Embryonic facial prominence (tissue), 1 donor: ENCODE measurements at regions not wholly inside any gene's neighbourhood (a gene's known extent, or its start where the extent isn't known, plus 50 kb on each side); places are given as distances from the start of the nearest gene placed in this dataset.
"Not testable (repeated sequence)": the region's sequence is repeated elsewhere in the genome, so short reads cannot be mapped to it uniquely, and the experiment has no call there.

Experiments used
- DNase-seq: peaks from one replicate; pipeline ENCODE4 v3.0.0-alpha.2; 2016; ENCODE audit errors: extremely low spot score

DNA sequence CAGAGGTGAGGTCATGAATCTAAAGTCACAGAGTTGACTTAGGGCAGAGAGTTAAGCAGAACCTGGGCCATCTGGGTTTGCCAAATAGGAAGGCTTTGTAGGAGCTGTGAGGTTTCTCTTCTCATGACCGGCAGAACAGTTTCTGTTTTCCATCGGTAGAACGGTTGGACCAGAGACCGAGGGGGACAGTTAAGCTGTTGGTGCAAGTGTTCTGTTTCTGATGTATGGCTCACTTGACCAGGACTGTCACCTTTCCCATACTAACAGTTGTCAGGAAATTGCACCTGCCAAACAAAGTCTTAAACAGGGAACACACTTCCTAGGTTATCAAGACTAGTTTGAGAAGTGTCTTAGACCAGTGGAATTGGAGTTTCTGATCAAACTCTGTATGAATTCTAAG is 158.3 kb downstream of the PDCD6IP start:
- DNase-seq, result no peak

DNA sequence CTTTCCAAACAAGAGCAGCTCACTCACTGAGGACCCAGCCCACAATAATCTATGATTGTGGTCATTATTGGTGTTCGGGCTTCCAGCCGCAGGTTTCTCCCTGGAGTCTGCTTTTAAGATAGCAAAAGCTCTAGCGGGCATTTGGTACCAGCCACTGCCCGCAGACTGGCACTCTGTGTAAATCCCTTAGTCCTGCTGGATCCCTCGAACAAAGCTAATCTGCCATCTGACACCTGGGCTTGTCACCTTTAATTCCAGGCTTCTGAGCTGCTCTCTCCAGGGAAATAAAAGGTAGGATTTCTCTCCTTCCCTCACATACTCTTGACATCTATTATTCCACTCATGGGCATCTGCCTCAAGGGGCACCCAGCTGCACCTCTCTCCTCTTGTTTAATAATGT is 158.7 kb downstream of the PDCD6IP start:
- DNase-seq, result no peak

GRCh38 chr3:33958661-33959060 is 160.2 kb downstream of the PDCD6IP start:
- DNase-seq, result no peak

- no peak for DNase-seq
Observed at GRCh38 chr3:33962396-33962795, 164.0 kb downstream of the PDCD6IP start.

- not testable (repeated sequence) for DNase-seq
Observed at GRCh38 chr3:33970180-33970579, 171.8 kb downstream of the PDCD6IP start.

DNA sequence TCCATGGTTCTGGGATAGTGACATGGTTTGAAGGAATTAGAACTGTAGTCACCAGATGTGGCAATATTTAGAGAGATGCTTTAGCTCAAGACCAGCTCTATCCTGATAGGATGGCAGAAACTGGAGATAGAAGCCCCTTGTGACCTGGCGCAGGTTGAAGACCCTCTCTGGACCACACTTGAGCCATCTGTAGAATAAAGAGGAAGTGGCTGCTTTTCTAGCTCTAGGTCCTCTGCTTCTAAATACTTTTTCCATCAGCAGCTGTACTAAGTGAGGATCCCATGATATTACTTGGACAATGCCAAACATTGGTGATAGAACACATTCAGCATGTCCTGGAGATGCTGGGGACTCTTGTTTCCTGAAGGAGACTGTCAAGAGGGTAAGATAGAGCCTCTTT is 172.6 kb downstream of the PDCD6IP start:
- DNase-seq, result no peak

DNA sequence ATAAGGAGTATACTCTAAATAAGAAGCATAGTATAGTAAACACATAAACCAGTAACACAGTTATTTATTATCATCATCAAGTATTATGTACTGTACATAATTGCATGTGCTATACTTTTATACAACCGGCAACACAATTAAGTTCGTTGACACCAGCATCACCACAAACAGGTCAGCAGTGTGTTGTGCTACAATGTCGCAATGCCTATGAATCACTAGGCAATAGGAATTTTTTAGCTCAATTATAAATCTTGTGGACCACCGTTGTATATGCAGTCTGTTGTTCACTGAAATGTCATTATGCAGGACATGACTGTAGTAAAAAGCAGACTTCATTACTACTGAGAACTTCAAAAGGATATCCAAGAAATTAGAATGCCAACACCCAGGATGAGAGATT is 177.0 kb downstream of the PDCD6IP start:
- no peak for DNase-seq

DNA sequence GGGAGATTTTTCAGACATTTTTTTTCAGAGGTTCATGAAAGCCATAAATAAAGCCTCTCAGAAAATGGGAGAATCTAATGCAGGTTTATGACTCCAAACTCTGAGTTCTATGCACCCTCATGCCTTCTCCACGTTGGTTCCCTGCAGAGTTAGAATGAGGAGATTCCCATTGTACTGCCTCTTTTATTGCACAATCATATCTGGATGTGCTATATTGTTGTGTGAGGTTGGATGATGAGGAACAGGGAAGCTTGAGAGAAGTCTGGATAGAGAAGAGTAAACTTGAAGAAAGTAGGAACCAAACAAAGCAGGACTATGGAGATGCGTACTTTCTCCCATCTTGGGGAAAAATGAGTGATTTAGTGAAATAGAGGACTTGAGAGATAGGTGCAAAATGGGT is 178.8 kb downstream of the PDCD6IP start:
- no peak for DNase-seq

DNA sequence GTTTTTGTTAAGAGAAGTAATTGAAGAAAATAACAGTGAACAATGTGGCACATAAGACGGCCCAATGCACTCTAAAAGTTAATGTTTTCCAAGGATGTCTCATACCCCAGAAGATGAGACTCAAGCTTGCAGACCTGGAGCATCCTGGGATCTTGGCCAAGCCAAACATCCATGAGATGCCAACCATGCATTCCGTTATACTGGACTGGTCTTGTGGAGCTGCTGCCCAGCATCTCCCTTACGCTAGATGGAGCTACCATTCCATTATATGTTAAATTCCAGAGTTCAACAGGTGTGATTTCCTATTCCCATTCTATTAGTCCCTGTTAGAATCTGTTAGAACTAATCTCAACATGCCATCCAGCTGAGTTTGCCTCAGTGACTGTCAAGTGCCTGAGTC is 181.8 kb downstream of the PDCD6IP start:
- DNase-seq, result no peak

DNA sequence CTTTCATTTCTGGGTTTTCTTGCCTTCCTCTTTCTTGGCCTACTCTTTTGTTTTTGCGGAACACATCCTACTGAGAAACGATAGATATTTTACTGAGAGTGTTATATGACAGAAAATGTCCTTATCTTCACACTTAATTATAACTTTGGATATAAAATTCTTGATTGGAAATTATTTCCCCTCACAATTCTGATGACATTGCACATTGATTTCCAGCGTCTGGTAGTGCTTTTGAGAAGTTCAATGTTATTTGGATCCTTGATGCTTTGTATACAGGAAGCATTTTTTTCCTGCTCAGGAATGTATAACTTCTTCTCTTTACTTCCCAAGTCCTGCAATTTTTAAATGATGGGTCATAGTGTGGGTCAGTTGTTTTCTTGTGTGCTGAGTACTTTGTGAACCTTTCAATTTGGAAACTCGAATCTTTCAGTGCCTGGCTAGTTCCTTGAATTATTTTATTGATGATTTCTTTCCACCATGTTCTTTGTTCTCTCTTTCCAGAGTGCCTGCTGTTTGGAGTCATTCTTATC is 183.9 kb downstream of the PDCD6IP start:
- no peak for DNase-seq

- not testable (repeated sequence) for DNase-seq
Observed at GRCh38 chr3:33982949-33983348, 184.5 kb downstream of the PDCD6IP start.

- DNase-seq, result no peak
Observed at GRCh38 chr3:33989229-33989628, 190.8 kb downstream of the PDCD6IP start.

DNA sequence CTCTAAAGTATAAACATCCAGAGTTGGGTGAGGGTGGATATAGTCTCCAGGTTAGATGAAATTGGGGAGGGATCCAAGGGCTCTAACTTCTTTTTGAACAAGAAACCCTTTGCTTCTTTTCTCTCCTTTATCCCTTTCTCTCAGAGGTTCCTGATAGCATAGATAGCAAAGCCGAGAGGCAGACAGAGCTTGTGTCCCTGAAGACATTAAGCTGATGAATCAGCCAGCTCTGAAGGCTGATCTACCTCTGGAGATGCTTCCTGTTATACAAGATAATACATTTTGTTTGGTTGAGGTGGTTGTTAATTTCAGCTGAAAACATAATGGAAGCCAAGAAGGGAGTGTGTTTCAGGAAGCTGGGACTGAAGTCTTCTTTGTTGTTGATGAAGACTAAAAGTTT is 193.2 kb downstream of the PDCD6IP start:
- no peak for DNase-seq

- DNase-seq, result no peak
Observed at GRCh38 chr3:33993631-33994030, 195.2 kb downstream of the PDCD6IP start.

DNA sequence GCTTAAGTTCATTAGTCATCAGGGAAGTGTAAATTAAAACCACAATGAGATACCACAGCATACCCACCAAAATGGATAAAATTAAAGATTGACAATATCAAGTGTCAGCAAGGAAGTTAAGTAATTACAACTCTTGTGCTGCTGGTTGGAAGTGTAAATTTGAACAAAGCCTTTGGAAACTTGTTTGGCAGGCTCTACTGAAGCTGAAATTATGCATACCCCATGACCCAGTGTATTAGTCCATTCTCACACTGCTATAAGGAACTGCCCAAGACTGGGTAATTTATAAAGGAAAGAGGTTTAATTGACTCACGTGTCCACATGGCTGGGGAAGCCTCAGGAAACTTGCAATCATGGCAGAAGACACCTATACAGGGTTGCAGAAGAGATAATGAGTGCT is 196.1 kb downstream of the PDCD6IP start:
- DNase-seq, result no peak

GRCh38 chr3:34000301-34000700 is 201.9 kb downstream of the PDCD6IP start:
- no peak for DNase-seq

DNA sequence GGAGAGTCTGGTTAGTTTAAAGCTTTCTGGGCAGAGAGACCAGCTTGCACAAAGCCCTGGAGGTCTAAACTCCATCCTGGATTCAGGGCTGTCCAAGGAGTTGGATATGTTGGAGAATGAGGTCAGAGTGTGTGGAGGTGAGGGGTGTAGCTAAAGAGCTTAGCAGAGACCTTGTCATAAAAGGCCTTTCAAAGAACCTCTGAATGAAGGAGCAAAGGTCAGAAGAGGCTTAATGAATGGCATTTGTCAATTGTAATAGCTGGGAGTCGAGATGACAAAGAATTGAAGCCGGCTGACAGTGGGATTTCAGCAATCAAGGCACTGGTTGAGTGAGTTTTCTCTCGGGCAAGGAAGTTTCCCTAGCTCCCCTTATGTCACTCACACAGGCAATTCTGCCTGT is 202.6 kb downstream of the PDCD6IP start:
- no peak for DNase-seq

GRCh38 chr3:34001990-34002389 is 203.6 kb downstream of the PDCD6IP start:
- DNase-seq, result no peak

- no peak for DNase-seq
Observed at GRCh38 chr3:34002569-34003100, 204.2 kb downstream of the PDCD6IP start.

DNA sequence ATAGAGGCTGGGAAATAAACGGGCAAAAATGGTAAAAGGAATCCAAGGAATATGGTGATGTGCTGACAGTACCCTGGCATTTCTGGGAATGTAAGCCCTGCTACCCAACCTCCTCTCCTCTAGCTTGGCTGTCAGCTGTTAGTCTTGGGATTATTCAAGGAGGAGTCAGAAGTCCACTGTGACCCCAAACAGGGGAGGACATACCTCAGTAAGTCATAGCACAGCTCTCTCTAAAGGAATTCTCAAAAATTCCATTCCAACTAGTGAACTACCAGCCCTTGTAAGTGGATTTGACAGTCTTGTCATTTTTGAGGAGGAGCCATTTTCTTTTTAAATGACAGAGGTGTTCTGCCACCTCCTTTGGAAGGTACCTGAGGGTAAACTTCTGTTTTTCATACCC is 207.5 kb downstream of the PDCD6IP start:
- no peak for DNase-seq

- no peak for DNase-seq
Observed at GRCh38 chr3:34008191-34008590, 209.8 kb downstream of the PDCD6IP start.

DNA sequence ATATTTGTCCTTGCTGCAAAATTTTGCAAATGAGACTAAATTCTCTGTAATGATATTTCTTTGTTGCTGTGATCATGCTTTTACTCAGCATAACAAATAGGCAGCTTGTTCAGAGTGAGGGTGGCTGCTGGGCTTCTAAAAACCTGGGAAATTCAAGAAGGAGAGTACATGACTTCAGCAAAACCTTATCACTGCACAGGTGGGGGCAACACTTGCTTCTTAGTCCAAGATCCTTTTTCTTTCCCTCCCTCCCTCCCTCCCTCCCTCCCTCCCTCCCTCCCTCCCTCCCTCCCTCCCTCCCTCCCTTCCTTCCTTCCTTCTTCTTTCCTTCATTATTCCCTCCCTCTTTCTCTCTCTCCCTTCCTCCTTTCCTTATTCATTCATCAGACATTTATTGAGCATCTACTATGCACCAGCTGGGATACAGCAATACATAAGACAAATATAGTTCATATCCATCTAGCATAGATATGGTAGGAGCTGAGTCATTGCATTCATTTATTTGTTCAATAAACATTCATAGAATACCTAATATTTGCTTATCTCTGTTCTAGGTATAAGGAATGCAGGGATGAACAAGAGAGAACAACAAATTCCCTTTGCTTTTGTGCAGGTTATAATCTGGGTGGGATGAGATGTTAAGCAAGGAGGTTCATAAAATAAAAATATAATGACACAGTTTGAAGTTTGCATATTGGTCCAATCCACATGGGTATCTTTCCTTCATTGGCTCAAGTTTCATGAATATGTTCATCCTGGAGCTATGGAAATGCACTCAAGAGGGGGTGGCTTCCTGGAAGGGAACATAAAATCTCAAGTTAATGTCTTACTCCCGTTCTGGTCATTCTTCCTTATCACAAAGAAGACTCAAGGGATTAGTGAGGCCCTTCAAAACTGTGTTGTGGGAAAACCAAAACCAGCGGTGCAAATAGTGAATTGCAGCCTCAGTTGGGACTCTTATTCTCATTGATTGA is 210.7 kb downstream of the PDCD6IP start:
- DNase-seq, result no peak
